K562 (cell line): ENCODE measurements at regions not wholly inside any gene's neighbourhood (a gene's known extent, or its start where the extent isn't known, plus 50 kb on each side); places are given as distances from the start of the nearest gene placed in this dataset.

Experiments
- ATAC-seq: fragments of 200-7000 bp; cut with Tn5 transposase; 3 replicates; pipeline ENCODE4 v1.9.1; 2020; ENCODE audit warnings: moderate library complexity
- BruUV-seq: library from RNA; stranded (reverse); fragments of 400-500 nt; replicated peaks from 2 replicates; lab custom pipeline; 2021; lab: Mats Ljungman, UMichigan
- CTCF ChIA-PET: fragments of 300-600 bp; formaldehyde crosslinking; extraction: SDS; loops from one replicate; lab custom pipeline; 2021; ENCODE audit warnings: low intra/inter-chr PET ratio; lab: Yijun Ruan, JAX
- POLR2A ChIA-PET: fragments of 300-600, 350-650 bp; sonication (Branson Sonifier 250); formaldehyde crosslinking; extraction: SDS; loops from one replicate; lab custom pipeline; 2021; ENCODE audit warnings: antibody characterized with exemption, inconsistent platforms; lab: Yijun Ruan, JAX
- DNase-seq, 4 experiments: peaks; one replicate each; pipeline versions ENCODE4 v3.0.0 to v3.0.0-alpha.2; 2011 to 2018; ENCODE audit warnings: low spot score in 3 of 4, mixed read lengths in 3 of 4; ENCODE audit errors: extremely low read depth in 1 of 4
- FAIRE-seq: peaks from 2 replicates; lab custom pipeline; 2011; peaks lifted over from hg19 to GRCh38; lab: Jason Lieb, UNC
- H2AFZ ChIP-seq: 2 replicates; pipeline ENCODE4 v1.6.0; 2011; ENCODE audit warnings: low read depth, low read length, control low read depth, inconsistent platforms
- H3K27ac ChIP-seq: fragments of 200-600 bp; 3 replicates; pipeline ENCODE4 v1.8.0; 2011; ENCODE audit warnings: low read depth, mild to moderate bottlenecking, control low read depth, inconsistent platforms, low read length, moderate library complexity, mixed read lengths; ENCODE audit errors: extremely low read depth
- H3K27me3 ChIP-seq, 2 experiments: fragments of 300-600 bp in 1 of 2; 2 replicates in 1 of 2; 3 replicates in 1 of 2; pipeline versions ENCODE4 v1.6.0 to v1.8.0; 2011; ENCODE audit warnings: inconsistent platforms in 2 of 2, low read length in 2 of 2, mild to moderate bottlenecking in 1 of 2, mixed read lengths in 1 of 2, moderate library complexity in 1 of 2; ENCODE audit not compliant: control insufficient read depth in 2 of 2, insufficient read depth in 2 of 2
- H3K36me3 ChIP-seq: fragments of 300-600 bp; 3 replicates; pipeline ENCODE4 v1.8.0; 2011; ENCODE audit warnings: mild to moderate bottlenecking, low read length, inconsistent platforms; ENCODE audit not compliant: control insufficient read depth, insufficient read depth
- H3K4me1 ChIP-seq, 2 experiments: fragments of 200-600 bp in 1 of 2; replicated peaks in 1 of 2; 2 replicates in 1 of 2; 3 replicates in 1 of 2; pipeline versions ENCODE4 v1.5.1 to v1.8.0; 2011; ENCODE audit warnings: inconsistent platforms in 2 of 2, low read length in 2 of 2, mild to moderate bottlenecking in 1 of 2, mixed read lengths in 1 of 2, moderate library complexity in 1 of 2; ENCODE audit not compliant: control insufficient read depth in 2 of 2, insufficient read depth in 2 of 2
- H3K4me2 ChIP-seq: 2 replicates; pipeline ENCODE4 v1.6.1; 2011; ENCODE audit warnings: low read length, control low read depth, inconsistent platforms, mixed read lengths; ENCODE audit not compliant: insufficient read depth
- H3K4me3 ChIP-seq: fragments of 200-600 bp; sonication (generic), shearing (Covaris generic); 2 replicates; pipeline ENCODE4 v1.5.1; 2016; ENCODE audit warnings: control low read depth, inconsistent platforms
- H3K79me2 ChIP-seq: fragments of 200-600 bp; 3 replicates; pipeline ENCODE4 v1.8.0; 2011; ENCODE audit warnings: low read length, inconsistent platforms; ENCODE audit not compliant: control insufficient read depth, insufficient read depth
- H3K9ac ChIP-seq, 2 experiments: 2 replicates each; pipeline versions ENCODE4 v1.6.0 to v1.6.1; 2011; ENCODE audit warnings: low read depth in 2 of 2, low read length in 2 of 2, control low read depth in 1 of 2, inconsistent platforms in 1 of 2, mild to moderate bottlenecking in 1 of 2, mixed read lengths in 1 of 2; ENCODE audit not compliant: insufficient read depth in 1 of 2
- H3K9me1 ChIP-seq: one replicate; pipeline ENCODE4 v1.6.0; 2011; ENCODE audit warnings: inconsistent platforms, mild to moderate bottlenecking, low read length, moderate library complexity; ENCODE audit not compliant: control insufficient read depth, insufficient read depth
- H3K9me3 ChIP-seq: replicated peaks from 2 replicates; pipeline ENCODE4 v1.5.1; 2011; ENCODE audit warnings: low read depth, low read length, inconsistent platforms; ENCODE audit not compliant: control insufficient read depth, insufficient read depth
- H4K20me1 ChIP-seq: replicated peaks from 2 replicates; pipeline ENCODE4 v1.6.1; 2011; ENCODE audit warnings: low read length, inconsistent platforms, mixed read lengths; ENCODE audit not compliant: control insufficient read depth, insufficient read depth
- FOXA1 ChIP-seq: fragments of 450-650 bp; IDR thresholded peaks from 2 replicates; pipeline ENCODE4 v1.6.1; 2016; ENCODE audit warnings: mild to moderate bottlenecking, borderline replicate concordance
- FOXK2 ChIP-seq, 2 experiments: fragments of 450-650 bp; IDR thresholded peaks in 1 of 2; conservative IDR thresholded peaks in 1 of 2; 2 replicates each; pipeline ENCODE4 v1.6.1; 2016; ENCODE audit warnings: low read depth in 2 of 2, mild to moderate bottlenecking in 1 of 2
- MLX ChIP-seq, 2 experiments: fragments of 450-650 bp in 1 of 2; sonication (generic) in 1 of 2; formaldehyde crosslinking; conservative IDR thresholded peaks; 2 replicates each; pipeline versions ENCODE4 v1.4.0 to v1.8.1; 2020 to 2022; ENCODE audit warnings: mild to moderate bottlenecking in 1 of 2, missing genetic modification reagents in 1 of 2
- NFE2L1 ChIP-seq: fragments of 450-650 bp; IDR thresholded peaks from 2 replicates; pipeline ENCODE4 v1.6.1; 2016; ENCODE audit warnings: missing genetic modification characterization, low read depth, mild to moderate bottlenecking, missing compliant biosample characterization, moderate library complexity, borderline replicate concordance
- PBX2 ChIP-seq, 2 experiments: IDR thresholded peaks in 1 of 2; conservative IDR thresholded peaks in 1 of 2; 2 replicates each; pipeline ENCODE4 v1.6.1; 2016; ENCODE audit warnings: low read depth in 2 of 2, mild to moderate bottlenecking in 1 of 2, missing compliant biosample characterization in 1 of 2, missing genetic modification characterization in 1 of 2, moderate library complexity in 1 of 2
- POLR2H ChIP-seq: IDR thresholded peaks from 2 replicates; pipeline ENCODE4 v1.6.1; 2016; ENCODE audit warnings: missing genetic modification characterization, low read depth, mild to moderate bottlenecking, control low read depth, missing compliant biosample characterization, moderate library complexity
- PTRF ChIP-seq: fragments of 450-650 bp; IDR thresholded peaks from 2 replicates; pipeline ENCODE4 v1.6.1; 2016; ENCODE audit warnings: mild to moderate bottlenecking, missing genetic modification characterization, missing compliant biosample characterization
- SMAD3 ChIP-seq: fragments of 450-650 bp; formaldehyde crosslinking; conservative IDR thresholded peaks from 2 replicates; pipeline ENCODE4 v1.4.0; 2020; ENCODE audit warnings: mild to moderate bottlenecking
- ZFP1 ChIP-seq: fragments of 450-650 bp; formaldehyde crosslinking; IDR thresholded peaks from 2 replicates; pipeline ENCODE4 v1.4.0; 2020; ENCODE audit warnings: mild to moderate bottlenecking, mixed read lengths
- ZNF212 ChIP-seq: fragments of 450-650 bp; formaldehyde crosslinking; IDR thresholded peaks from 2 replicates; pipeline ENCODE4 v1.4.0; 2020; ENCODE audit warnings: mild to moderate bottlenecking
- ZNF449 ChIP-seq: fragments of 250-450 bp; sonication (Bioruptor Pico); IDR thresholded peaks from 2 replicates; pipeline ENCODE4 v1.8.0; 2022; ENCODE audit warnings: moderate library complexity, mild to moderate bottlenecking, inconsistent platforms
- WGBS: fragments of 100-300 bp; shearing (Covaris generic); methylation state at CpG from one replicate; pipeline ENCODE4 v1.1.6; 2016; ENCODE audit warnings: low coverage, mixed read lengths; ENCODE audit not compliant: insufficient coverage; ENCODE audit errors: missing lambda C conversion rate; 5-methylcytosine and 5-hydroxymethylcytosine counted together
- in situ Hi-C: fragments of 300-500 bp; cut with MboI; formaldehyde crosslinking; loops from 4 replicates; pipeline ENCODE4 v1.15.0; 2018; ENCODE audit warnings: inconsistent platforms, mixed read lengths
- intact Hi-C: fragments of 100-400 bp; cut with micrococcal nuclease; formaldehyde crosslinking; loops from 2 replicates; pipeline ENCODE4 v1.14.2; 2022

GRCh38 chr7:130923365-130923764, 189.4 kb upstream of the KLF14 start:
- FAIRE-seq: no peak
- H3K27ac ChIP-seq: no peak overlapping the region
- no peak overlapping the region for H3K4me2 ChIP-seq

GRCh38 chr7:130923930-130924329, 189.9 kb upstream of the KLF14 start:
- Histone ChIP-seq H4K20me1 (no peaks in the 10 kb centered on the region), H3K27me3 (no peaks in the 10 kb centered on the region), H3K4me2 (no peak overlapping the region), H3K4me1 (peaks cover 4 to 5% of the 10 kb centered on the region in 2 experiments; a peak in 2 of 5 replicates), H3K79me2 (no peaks in the 10 kb centered on the region), H3K9me1 (no peaks in the 10 kb centered on the region), H2AFZ (no peak overlapping the region), H3K27ac (no peak overlapping the region), H3K36me3 (no peaks in the 10 kb centered on the region), H3K9ac (peak overlapping the region in 1 of 2 experiments; percentile 70; a peak in 1 of 4 replicates), H3K9me3 (no peaks in the 10 kb centered on the region), H3K4me3 (no peak overlapping the region)
- WGBS: 73% methylated on average over 5 of the region's 5 CpGs
- no peak for ATAC-seq
- CTCF ChIA-PET: no interaction called here
- intact Hi-C loops (no loop called here), in situ Hi-C loops (no loop called here)
- POLR2A ChIA-PET: interaction anchor here (0.7 to 1.4 kb wide), 2 partner anchors 14 kb away, joined by 3 read pairs; no protein-coding TSS in a partner anchor
- DNase-seq: no peak
- no peak for FAIRE-seq
- no TSS peak for BruUV-seq
- TF ChIP-seq ZNF449 (CRISPR knock-in tag) (no peak), FOXA1 (no peak), PBX2 (CRISPR knock-in tag; IDR thresholded peaks at IDR 0.05; ENCODE audit: low read depth) (no peak), PBX2 (tag; conservative IDR thresholded peaks at IDR 0.05; ENCODE audit: low read depth) (no peak), FOXK2 (conservative IDR thresholded peaks at IDR 0.05 in 1 of 2, IDR thresholded peaks at IDR 0.05 in 1 of 2; ENCODE audit: low read depth in 2 of 2) (no peak), NFE2L1 (tag) (no peak), SMAD3 (CRISPR knock-in tag) (no peak), ZNF212 (no peak), PTRF (no peak), MLX (CRISPR knock-in tag; conservative IDR thresholded peaks at IDR 0.05) (no peak)

More at GRCh38 chr7:130923365-130923764, 189.4 kb upstream of the KLF14 start:
- in situ Hi-C loops: no loop called here
- CTCF ChIA-PET: no interaction called here
- Histone ChIP-seq H3K4me3 (no peak overlapping the region), H4K20me1 (no peaks in the 10 kb centered on the region), H3K9ac (no peak overlapping the region), H3K9me3 (no peaks in the 10 kb centered on the region), H2AFZ (no peak overlapping the region), H3K4me1 (peaks cover 4 to 8% of the 10 kb centered on the region in 2 experiments; a peak in 2 of 5 replicates), H3K9me1 (no peaks in the 10 kb centered on the region), H3K79me2 (no peaks in the 10 kb centered on the region), H3K27me3 (no peaks in the 10 kb centered on the region)
- POLR2A ChIA-PET: no interaction called here
- ATAC-seq (no peak), DNase-seq (no peak)
- intact Hi-C loops: no loop called here
- BruUV-seq: no TSS peak
- 70% methylated on average over 4 of the region's 4 CpGs for WGBS
- TF ChIP-seq ZFP1: no peak
- TF ChIP-seq POLR2H: 0 out of 2 replicates have a peak, but pooled peaks have one; percentile 10
- TF ChIP-seq, all 486 proteins: peak for 1
- H3K36me3 ChIP-seq: no peaks in the 10 kb centered on the region
